Endothelial cell (in vitro differentiated cells): ENCODE measurements at regions not wholly inside any gene's neighbourhood (a gene's known extent, or its start where the extent isn't known, plus 50 kb on each side); places are given as distances from the start of the nearest gene placed in this dataset.

Source experiments
- DNase-seq: peaks from one replicate; pipeline ENCODE4 v3.0.0; 2021; ENCODE audit warnings: low spot score
- H3K27ac Mint-ChIP-seq: one replicate; pipeline ENCODE4 v1.8.0; 2021; ENCODE audit warnings: mixed read lengths, inconsistent platforms; ENCODE audit not compliant: unreplicated experiment
- H3K27me3 Mint-ChIP-seq: one replicate; pipeline ENCODE4 v1.8.0; 2021; ENCODE audit warnings: mild to moderate bottlenecking, moderate library complexity, mixed read lengths, inconsistent platforms; ENCODE audit not compliant: unreplicated experiment
- H3K36me3 Mint-ChIP-seq: one replicate; pipeline ENCODE4 v1.8.0; 2021; ENCODE audit warnings: mild to moderate bottlenecking, low read depth, mixed read lengths, inconsistent platforms; ENCODE audit not compliant: unreplicated experiment
- H3K4me1 Mint-ChIP-seq: one replicate; pipeline ENCODE4 v1.8.0; 2021; ENCODE audit warnings: mild to moderate bottlenecking, mixed read lengths, inconsistent platforms; ENCODE audit not compliant: unreplicated experiment
- H3K4me3 Mint-ChIP-seq: one replicate; pipeline ENCODE4 v1.8.0; 2021; ENCODE audit warnings: mild to moderate bottlenecking, mixed read lengths, inconsistent platforms; ENCODE audit not compliant: unreplicated experiment
- H3K9me3 Mint-ChIP-seq: one replicate; pipeline ENCODE4 v1.8.0; 2021; ENCODE audit warnings: mixed read lengths, inconsistent platforms; ENCODE audit not compliant: unreplicated experiment
- CTCF ChIP-seq: fragments of 200-600 bp; sonication (generic); IDR thresholded peaks from one replicate; pipeline ENCODE4 v1.5.0; 2021; ENCODE audit warnings: antibody characterized with exemption; ENCODE audit not compliant: unreplicated experiment

GRCh38 chr3:191797271-191797670 lies 336.3 kb downstream of the PYDC2 start:
- Mint-ChIP-seq H3K9me3 (no peaks in the 10 kb centered on the region), H3K4me1 (no peaks in the 10 kb centered on the region), H3K27ac (no peak overlapping the region), H3K27me3 (no peaks in the 10 kb centered on the region), H3K36me3 (no peaks in the 10 kb centered on the region), H3K4me3 (no peak overlapping the region)
- no peak for DNase-seq
- TF ChIP-seq CTCF, result no peak

GRCh38 chr3:191802671-191803070 lies 341.7 kb downstream of the PYDC2 start:
- no peaks in the 10 kb centered on the region for H3K4me1 Mint-ChIP-seq
- no peak overlapping the region for H3K27ac Mint-ChIP-seq
- H3K4me3 Mint-ChIP-seq, result no peak overlapping the region
- H3K9me3 Mint-ChIP-seq, result no peaks in the 10 kb centered on the region
- no peak for DNase-seq
- no peak for TF ChIP-seq CTCF
- peaks cover 4% of the 10 kb centered on the region for H3K36me3 Mint-ChIP-seq
- no peaks in the 10 kb centered on the region for H3K27me3 Mint-ChIP-seq

- no peak for TF ChIP-seq CTCF
- Mint-ChIP-seq H3K4me3 (no peak overlapping the region), H3K36me3 (peaks cover 4% of the 10 kb centered on the region), H3K9me3 (no peaks in the 10 kb centered on the region), H3K27me3 (no peaks in the 10 kb centered on the region), H3K4me1 (no peaks in the 10 kb centered on the region), H3K27ac (no peak overlapping the region)
- no peak for DNase-seq
Observed at GRCh38 chr3:191804935-191805334, 344.0 kb downstream of the PYDC2 start.

GRCh38 chr3:191808073-191808472 lies 347.1 kb downstream of the PYDC2 start:
- no peak for TF ChIP-seq CTCF
- Mint-ChIP-seq H3K9me3 (no peaks in the 10 kb centered on the region), H3K36me3 (peaks cover 4% of the 10 kb centered on the region), H3K27ac (no peak overlapping the region), H3K4me3 (no peak overlapping the region), H3K27me3 (no peaks in the 10 kb centered on the region), H3K4me1 (no peaks in the 10 kb centered on the region)
- DNase-seq, result no peak

GRCh38 chr3:191809326-191809949 lies 348.5 kb downstream of the PYDC2 start:
- H3K9me3 Mint-ChIP-seq, result no peaks in the 10 kb centered on the region
- H3K4me1 Mint-ChIP-seq, result no peaks in the 10 kb centered on the region
- no peaks in the 10 kb centered on the region for H3K36me3 Mint-ChIP-seq
- no peak overlapping the region for H3K4me3 Mint-ChIP-seq
- no peaks in the 10 kb centered on the region for H3K27me3 Mint-ChIP-seq
- H3K27ac Mint-ChIP-seq, result no peak overlapping the region
- no peak for DNase-seq
- no peak for TF ChIP-seq CTCF
